GM20000 (cell line): ENCODE measurements at regions not wholly inside any gene's neighbourhood (a gene's known extent, or its start where the extent isn't known, plus 50 kb on each side); places are given as distances from the start of the nearest gene placed in this dataset.

Experiments
- DNase-seq: peaks from one replicate; pipeline ENCODE4 v3.0.0; 2012; ENCODE audit warnings: low spot score
- TF ChIP-seq, protein P1 (sequence below): IDR thresholded peaks from 2 replicates; pipeline ENCODE4 v1.5.1; 2012; ENCODE audit warnings: mild to moderate bottlenecking, control low read depth; ENCODE audit errors: extremely low read depth, missing control alignments

DNA sequence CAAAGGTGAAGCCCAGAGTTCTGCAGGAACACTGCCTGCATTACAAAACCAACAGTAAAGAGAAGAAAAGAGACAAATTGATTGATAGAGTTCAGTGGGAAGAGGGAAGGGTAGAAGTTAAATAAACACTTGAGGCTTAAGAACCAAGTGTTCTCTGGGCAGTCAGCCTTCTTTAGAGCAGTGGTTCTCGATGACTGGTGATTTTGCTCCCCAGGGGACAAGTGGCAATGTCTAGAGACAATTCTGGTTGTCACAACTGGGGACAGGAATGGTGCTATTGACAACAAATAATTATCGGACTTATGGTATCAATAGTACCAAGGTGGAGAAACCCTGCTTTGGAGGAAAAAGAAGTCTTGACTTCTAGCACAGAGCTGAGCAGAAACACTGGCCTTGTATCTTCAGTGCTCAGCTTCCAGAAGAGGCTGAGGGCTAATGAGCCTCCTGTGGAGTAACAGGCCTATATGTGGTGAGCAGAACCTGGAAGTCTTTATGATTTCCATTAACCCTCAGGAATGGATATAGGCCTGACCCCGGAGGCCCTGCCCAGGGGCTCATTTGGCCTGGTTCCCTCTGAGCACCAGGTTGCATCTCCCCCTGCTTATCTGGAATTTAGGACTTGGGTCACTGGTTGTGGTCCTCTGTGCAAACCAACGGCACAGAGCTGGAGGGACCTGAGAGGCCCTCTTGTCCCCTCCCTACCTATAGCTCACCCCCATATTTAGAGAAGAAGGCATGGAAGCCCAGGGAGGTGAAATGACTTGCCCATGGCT, 204.6 kb upstream of the PWP1 start:
- DNase-seq = no peak
- TF ChIP-seq, protein P1, sequence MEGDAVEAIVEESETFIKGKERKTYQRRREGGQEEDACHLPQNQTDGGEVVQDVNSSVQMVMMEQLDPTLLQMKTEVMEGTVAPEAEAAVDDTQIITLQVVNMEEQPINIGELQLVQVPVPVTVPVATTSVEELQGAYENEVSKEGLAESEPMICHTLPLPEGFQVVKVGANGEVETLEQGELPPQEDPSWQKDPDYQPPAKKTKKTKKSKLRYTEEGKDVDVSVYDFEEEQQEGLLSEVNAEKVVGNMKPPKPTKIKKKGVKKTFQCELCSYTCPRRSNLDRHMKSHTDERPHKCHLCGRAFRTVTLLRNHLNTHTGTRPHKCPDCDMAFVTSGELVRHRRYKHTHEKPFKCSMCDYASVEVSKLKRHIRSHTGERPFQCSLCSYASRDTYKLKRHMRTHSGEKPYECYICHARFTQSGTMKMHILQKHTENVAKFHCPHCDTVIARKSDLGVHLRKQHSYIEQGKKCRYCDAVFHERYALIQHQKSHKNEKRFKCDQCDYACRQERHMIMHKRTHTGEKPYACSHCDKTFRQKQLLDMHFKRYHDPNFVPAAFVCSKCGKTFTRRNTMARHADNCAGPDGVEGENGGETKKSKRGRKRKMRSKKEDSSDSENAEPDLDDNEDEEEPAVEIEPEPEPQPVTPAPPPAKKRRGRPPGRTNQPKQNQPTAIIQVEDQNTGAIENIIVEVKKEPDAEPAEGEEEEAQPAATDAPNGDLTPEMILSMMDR = no peak

DNA sequence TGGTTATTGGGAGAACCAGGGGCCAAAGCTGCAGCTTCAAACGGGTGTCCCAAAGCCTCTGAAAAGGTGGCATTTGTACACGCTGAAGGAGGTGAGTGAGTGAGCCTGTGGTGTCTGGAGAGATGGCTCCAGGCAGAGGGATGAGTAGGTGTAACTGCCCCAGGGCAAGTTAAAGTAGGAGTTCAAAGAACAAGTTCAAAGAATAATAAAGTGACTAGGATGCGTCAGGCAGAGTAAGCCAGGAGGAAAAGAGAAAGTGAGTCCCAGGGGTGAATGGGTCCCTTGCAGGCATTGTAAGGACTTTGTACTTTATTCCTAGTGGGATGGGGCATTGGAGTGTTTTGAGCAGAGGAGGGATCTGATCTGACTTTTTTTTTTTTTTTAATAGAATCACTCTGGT, 201.4 kb upstream of the PWP1 start:
- DNase-seq = no peak
- TF ChIP-seq, protein P1 = no peak

DNA sequence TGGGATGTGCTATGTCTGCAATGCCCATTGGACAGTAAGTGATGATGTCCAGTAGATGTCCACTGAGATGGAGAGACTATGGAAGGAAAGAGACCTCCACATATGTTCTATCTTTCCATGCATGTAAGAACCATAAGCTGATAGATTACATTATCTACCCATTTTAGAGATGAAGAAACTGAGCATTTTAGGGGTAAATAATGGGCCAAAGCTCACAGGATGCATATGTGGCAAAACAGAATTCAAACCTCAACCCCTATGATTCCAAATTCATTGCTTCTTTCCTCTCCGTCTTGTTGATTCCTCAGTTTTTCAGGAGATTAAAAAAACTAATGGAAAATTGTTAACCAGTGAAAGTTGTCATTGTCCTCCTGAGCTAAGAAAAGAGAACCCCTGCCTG, 200.7 kb upstream of the PWP1 start:
- no peak for DNase-seq
- TF ChIP-seq, protein P1 = no peak

DNA sequence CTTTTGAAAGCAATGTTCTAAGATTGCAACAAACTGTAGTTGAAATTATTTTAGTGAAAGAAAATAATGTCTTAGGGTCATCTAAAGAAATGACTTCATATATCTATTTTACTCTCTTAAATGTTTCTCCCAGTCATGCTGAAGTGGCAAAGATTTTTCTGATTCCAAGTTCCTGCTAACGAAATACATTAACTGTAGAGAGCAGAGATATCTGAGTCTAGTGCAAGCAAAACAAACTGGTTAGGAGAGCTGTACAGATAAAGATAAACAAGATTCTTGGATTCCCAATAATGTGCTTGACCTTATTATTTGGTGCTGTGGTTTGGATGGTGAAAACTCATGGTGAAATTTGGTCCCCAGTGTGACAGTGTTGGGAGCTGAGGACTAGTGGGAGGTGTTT, 199.9 kb upstream of the PWP1 start:
- TF ChIP-seq, protein P1 = no peak
- DNase-seq = no peak

DNA sequence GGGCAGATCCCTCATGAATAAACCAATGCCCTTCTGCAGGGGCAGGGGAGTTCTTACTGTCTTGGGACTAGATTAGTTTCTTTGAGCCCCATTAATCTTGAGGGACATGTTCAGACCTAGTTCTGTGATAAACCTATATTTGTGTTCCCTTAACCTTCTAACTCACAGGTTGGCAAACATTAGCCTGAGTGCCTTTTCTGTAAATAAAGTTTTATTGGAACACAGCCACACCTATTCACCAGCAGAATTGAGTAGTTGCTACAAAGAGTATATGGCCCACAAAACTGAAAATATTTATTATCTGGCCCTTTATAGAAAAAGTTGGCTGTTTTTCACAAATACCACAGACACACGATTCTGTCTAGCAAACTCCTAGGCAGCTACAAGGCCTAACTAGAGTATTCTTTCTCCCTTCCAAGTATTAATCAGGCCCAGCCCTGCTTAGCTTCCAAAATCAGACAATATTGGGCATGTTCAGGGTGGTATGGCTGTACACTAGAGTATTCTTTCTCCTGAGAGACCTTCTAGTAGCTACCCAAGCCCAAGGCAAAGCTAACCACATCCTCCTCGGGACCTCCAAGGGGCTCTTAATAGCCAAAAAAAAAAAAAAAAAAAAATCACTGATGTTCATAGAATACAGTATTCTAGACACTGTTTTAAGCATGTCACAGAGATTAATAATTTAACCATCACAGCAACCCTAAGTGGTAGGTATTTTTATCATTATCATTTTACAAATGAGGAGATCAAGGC, 199.3 kb upstream of the PWP1 start:
- TF ChIP-seq, protein P1 = no peak
- no peak for DNase-seq

DNA sequence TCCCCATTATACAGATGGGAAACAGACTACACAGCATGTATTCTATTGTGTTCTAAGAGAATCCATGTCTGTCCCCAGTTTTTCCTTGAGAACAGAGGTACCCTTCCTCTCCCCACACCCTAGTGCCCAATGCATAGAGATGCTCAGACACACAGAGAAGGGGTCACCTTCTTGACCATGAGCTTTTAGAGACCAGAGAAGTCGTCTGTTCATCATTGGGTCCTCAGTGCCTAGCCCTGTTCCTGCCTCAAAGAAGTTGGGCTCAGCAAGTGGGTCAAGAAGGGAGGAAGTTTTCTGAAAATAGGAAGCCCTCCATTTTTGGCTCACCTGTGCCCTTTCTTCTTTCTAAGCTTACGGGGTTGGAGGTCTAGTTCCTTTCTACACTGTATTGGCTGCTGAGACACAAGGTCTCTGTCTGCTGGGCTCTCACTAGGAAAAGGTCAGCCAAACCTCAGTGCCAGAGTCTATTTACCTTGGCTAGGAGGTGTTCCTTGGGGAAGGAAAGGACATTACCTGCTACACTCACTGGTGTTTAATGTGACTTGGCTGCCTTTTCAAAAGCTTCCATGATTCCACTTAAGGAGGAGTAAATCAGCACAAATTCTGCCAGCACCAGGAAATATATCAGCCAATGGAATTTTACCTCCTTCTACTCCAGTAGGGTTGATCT, 198.5 kb upstream of the PWP1 start:
- DNase-seq = no peak
- TF ChIP-seq, protein P1 = no peak

DNA sequence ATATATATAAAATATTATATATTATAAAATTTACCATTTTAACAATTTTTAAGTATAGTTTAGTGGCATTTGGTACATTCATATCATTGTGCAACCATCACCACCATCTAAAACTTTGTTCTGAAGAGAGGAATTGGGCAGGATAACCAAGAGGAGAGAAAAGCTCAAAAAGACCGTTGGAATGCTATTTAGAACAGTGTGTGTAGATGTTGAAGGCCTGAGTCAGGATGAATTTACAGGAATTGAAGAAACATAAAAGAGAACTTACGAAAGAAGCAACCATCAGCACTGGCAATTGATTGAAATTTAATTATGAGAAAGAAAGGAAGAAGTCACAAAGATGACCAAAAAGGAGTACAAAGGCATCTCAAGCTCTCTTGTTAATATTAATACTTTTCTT, 196.9 kb upstream of the PWP1 start:
- TF ChIP-seq, protein P1 = no peak

More for the DNA sequence above, 196.9 kb upstream of the PWP1 start:
- no peak for DNase-seq
